Prostate gland (tissue), 2 donors: ENCODE measurements at regions not wholly inside any gene's neighbourhood (a gene's known extent, or its start where the extent isn't known, plus 50 kb on each side); places are given as distances from the start of the nearest gene placed in this dataset.
"Not testable (repeated sequence)": the region's sequence is repeated elsewhere in the genome, so short reads cannot be mapped to it uniquely, and the experiment has no call there.

Source experiments
- DNase-seq: peaks from one replicate; pipeline ENCODE4 v3.0.0-alpha.2; 2019; ENCODE audit warnings: low spot score
- H3K27ac ChIP-seq, 2 donors: fragments of 200-600 bp; sonication (generic); 2 replicates each; pipeline ENCODE4 v1.5.1; 2017 to 2019
- H3K27me3 ChIP-seq: fragments of 200-600 bp; sonication (generic); replicated peaks from 2 replicates; pipeline ENCODE4 v1.5.1; 2019; ENCODE audit not compliant: insufficient read depth
- H3K36me3 ChIP-seq, 2 donors: fragments of 200-600 bp; sonication (generic); 1 replicate in 1 of 2; 2 replicates in 1 of 2; pipeline versions ENCODE4 v1.5.1 to v1.8.1; 2017 to 2019
- H3K4me1 ChIP-seq: fragments of 200-600 bp; sonication (generic); replicated peaks from 2 replicates; pipeline ENCODE4 v1.5.1; 2019
- H3K4me3 ChIP-seq, 2 donors: fragments of 200-600 bp; sonication (generic); 2 replicates each; pipeline ENCODE4 v1.5.1; 2017 to 2019
- H3K9me3 ChIP-seq: fragments of 200-600 bp; sonication (generic); 2 replicates; pipeline ENCODE4 v1.5.1; 2017
- POLR2A ChIP-seq: fragments of 450-650 bp; IDR thresholded peaks from one replicate; pipeline ENCODE4 v1.6.1; 2016; ENCODE audit warnings: antibody characterized with exemption, mild to moderate bottlenecking
- POLR2AphosphoS5 ChIP-seq: sonication (generic); formaldehyde crosslinking; IDR thresholded peaks from one replicate; pipeline ENCODE4 v1.6.1; 2017; ENCODE audit warnings: antibody characterized with exemption
- WGBS: methylation state at CpG from one replicate; pipeline ENCODE4 v1.1.5; 2018; 5-methylcytosine and 5-hydroxymethylcytosine counted together
- intact Hi-C: fragments of 100-400 bp; cut with DNase I; formaldehyde crosslinking; loops from one replicate; pipeline ENCODE4 v1.14.2; 2022
- TF ChIP-seq, protein P1 (sequence below), 4 experiments: fragments of 200-600 bp in 2 of 4; fragments of 450-650 bp in 2 of 4; sonication (generic) in 2 of 4; IDR thresholded peaks; 1 replicate in 3 of 4; 2 replicates in 1 of 4; pipeline ENCODE4 v1.5.1; 2016 to 2019; ENCODE audit warnings: antibody characterized with exemption in 4 of 4, mild to moderate bottlenecking in 2 of 4, moderate library complexity in 2 of 4

GRCh38 chr3:99313485-99313884 lies 324.9 kb upstream of the COL8A1 start:
- no peaks in the 10 kb centered on the region for H3K4me1 ChIP-seq
- TF ChIP-seq POLR2A: no peak
- TF ChIP-seq, protein P1, sequence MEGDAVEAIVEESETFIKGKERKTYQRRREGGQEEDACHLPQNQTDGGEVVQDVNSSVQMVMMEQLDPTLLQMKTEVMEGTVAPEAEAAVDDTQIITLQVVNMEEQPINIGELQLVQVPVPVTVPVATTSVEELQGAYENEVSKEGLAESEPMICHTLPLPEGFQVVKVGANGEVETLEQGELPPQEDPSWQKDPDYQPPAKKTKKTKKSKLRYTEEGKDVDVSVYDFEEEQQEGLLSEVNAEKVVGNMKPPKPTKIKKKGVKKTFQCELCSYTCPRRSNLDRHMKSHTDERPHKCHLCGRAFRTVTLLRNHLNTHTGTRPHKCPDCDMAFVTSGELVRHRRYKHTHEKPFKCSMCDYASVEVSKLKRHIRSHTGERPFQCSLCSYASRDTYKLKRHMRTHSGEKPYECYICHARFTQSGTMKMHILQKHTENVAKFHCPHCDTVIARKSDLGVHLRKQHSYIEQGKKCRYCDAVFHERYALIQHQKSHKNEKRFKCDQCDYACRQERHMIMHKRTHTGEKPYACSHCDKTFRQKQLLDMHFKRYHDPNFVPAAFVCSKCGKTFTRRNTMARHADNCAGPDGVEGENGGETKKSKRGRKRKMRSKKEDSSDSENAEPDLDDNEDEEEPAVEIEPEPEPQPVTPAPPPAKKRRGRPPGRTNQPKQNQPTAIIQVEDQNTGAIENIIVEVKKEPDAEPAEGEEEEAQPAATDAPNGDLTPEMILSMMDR (IDR thresholded peaks at IDR 0.05): no peak
- no peak for TF ChIP-seq POLR2AphosphoS5
- intact Hi-C loops: no loop called here
- no peaks in the 10 kb centered on the region for H3K27me3 ChIP-seq
- H3K9me3 ChIP-seq: no peaks in the 10 kb centered on the region
- no peaks in the 10 kb centered on the region for H3K36me3 ChIP-seq
- no peak for DNase-seq
- no peak overlapping the region for H3K27ac ChIP-seq
- H3K4me3 ChIP-seq: no peak overlapping the region

- DNase-seq: no peak
- TF ChIP-seq, protein P1 (IDR thresholded peaks at IDR 0.05): no peak
- no peak for TF ChIP-seq POLR2AphosphoS5
- no peak for TF ChIP-seq POLR2A
- H3K9me3 ChIP-seq: no peaks in the 10 kb centered on the region
- no peak overlapping the region for H3K27ac ChIP-seq
- H3K4me1 ChIP-seq: no peaks in the 10 kb centered on the region
- H3K27me3 ChIP-seq: no peaks in the 10 kb centered on the region
- intact Hi-C loops: no loop called here
- no peaks in the 10 kb centered on the region for H3K36me3 ChIP-seq
- 86% methylated on average over 1 of the region's 1 CpG for WGBS
- H3K4me3 ChIP-seq: no peak overlapping the region
Measured at GRCh38 chr3:99298661-99299060, 339.7 kb upstream of the COL8A1 start.

DNA sequence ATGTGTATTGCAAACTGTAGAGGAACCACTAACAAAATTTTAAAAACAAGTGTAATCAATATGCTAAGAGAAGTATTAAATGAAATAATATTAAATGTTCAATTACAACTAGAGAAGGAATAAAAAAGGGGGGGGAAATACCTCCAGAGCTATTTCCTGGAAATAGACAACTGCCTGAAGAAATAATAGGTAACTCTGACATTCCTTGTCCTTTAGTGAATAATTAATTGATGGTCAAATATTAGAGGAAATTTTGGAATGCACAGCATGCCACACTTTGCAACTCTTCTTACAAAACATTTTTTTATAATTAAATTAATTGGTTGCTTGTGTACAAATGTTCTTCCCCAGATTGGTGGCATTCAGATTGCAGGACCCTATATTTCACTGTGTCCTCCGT lies 342.6 kb upstream of the COL8A1 start:
- Histone ChIP-seq H3K4me1 (no peaks in the 10 kb centered on the region), H3K27ac (no peak overlapping the region), H3K9me3 (no peaks in the 10 kb centered on the region), H3K27me3 (no peaks in the 10 kb centered on the region), H3K4me3 (no peak overlapping the region), H3K36me3 (no peaks in the 10 kb centered on the region)
- no peak for DNase-seq
- intact Hi-C loops: no loop called here
- TF ChIP-seq POLR2A (no peak), POLR2AphosphoS5 (no peak)
- TF ChIP-seq, protein P1 (IDR thresholded peaks at IDR 0.05): no peak
- WGBS: 90% methylated on average over 1 of the region's 1 CpG

- DNase-seq, H3K4me3 ChIP-seq, intact Hi-C loops, H3K4me1 ChIP-seq, H3K27ac ChIP-seq, H3K9me3 ChIP-seq, H3K27me3 ChIP-seq, H3K36me3 ChIP-seq: not testable (repeated sequence)
- 12% methylated on average over 8 of the region's 8 CpGs for WGBS
Measured at GRCh38 chr3:99294092-99294491, 344.3 kb upstream of the COL8A1 start.

- no peaks in the 10 kb centered on the region for H3K9me3 ChIP-seq
- H3K4me3 ChIP-seq: no peak overlapping the region
- no peak for TF ChIP-seq POLR2A
- TF ChIP-seq, protein P1 (IDR thresholded peaks at IDR 0.05): no peak
- TF ChIP-seq POLR2AphosphoS5: no peak
- no peak overlapping the region for H3K27ac ChIP-seq
- no peak for DNase-seq
- intact Hi-C loops: no loop called here
- H3K4me1 ChIP-seq: no peaks in the 10 kb centered on the region
- no peaks in the 10 kb centered on the region for H3K27me3 ChIP-seq
- H3K36me3 ChIP-seq: no peaks in the 10 kb centered on the region
- WGBS: 27% methylated on average over 2 of the region's 2 CpGs
Measured at GRCh38 chr3:99287876-99288275, 350.5 kb upstream of the COL8A1 start.
